ENCODE measurements at regions not wholly inside any gene's neighbourhood (a gene's known extent, or its start where the extent isn't known, plus 50 kb on each side); places are given as distances from the start of the nearest gene placed in this dataset.

- TF ChIP-seq, protein P1, sequence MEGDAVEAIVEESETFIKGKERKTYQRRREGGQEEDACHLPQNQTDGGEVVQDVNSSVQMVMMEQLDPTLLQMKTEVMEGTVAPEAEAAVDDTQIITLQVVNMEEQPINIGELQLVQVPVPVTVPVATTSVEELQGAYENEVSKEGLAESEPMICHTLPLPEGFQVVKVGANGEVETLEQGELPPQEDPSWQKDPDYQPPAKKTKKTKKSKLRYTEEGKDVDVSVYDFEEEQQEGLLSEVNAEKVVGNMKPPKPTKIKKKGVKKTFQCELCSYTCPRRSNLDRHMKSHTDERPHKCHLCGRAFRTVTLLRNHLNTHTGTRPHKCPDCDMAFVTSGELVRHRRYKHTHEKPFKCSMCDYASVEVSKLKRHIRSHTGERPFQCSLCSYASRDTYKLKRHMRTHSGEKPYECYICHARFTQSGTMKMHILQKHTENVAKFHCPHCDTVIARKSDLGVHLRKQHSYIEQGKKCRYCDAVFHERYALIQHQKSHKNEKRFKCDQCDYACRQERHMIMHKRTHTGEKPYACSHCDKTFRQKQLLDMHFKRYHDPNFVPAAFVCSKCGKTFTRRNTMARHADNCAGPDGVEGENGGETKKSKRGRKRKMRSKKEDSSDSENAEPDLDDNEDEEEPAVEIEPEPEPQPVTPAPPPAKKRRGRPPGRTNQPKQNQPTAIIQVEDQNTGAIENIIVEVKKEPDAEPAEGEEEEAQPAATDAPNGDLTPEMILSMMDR (conservative IDR thresholded peaks at IDR 0.05; ENCODE audit: low read depth, low read length): no peak
- no peak for TF ChIP-seq EZH2 (IDR thresholded peaks at IDR 0.05; ENCODE audit: low read length, unreplicated experiment)
Measured at GRCh38 chr7:113000316-113001020, 86.2 kb downstream of the GPR85 start.
